CD4-positive, alpha-beta T cell (primary cell): ENCODE measurements at regions not wholly inside any gene's neighbourhood (a gene's known extent, or its start where the extent isn't known, plus 50 kb on each side); places are given as distances from the start of the nearest gene placed in this dataset.

ENCODE experiments used
- ATAC-seq: fragments of 200-7000 bp; cut with Tn5 transposase; one replicate; pipeline ENCODE4 v1.10.0; 2022; ENCODE audit warnings: mild to moderate bottlenecking; ENCODE audit not compliant: poor library complexity
- CTCF ChIA-PET: fragments of 350-600 bp; sonication (Branson Sonifier 250); formaldehyde crosslinking; loops from one replicate; lab custom pipeline; 2021; ENCODE audit warnings: antibody characterized with exemption, inconsistent platforms; lab: Charles Lee
- POLR2A ChIA-PET: fragments of 350-600 bp; sonication (Branson Sonifier 250); formaldehyde crosslinking; loops from one replicate; lab custom pipeline; 2021; ENCODE audit warnings: antibody characterized with exemption, inconsistent platforms; lab: Charles Lee
- DNase-seq, 14 experiments: peaks; one replicate each; pipeline ENCODE4 v3.0.0-alpha.2; 2013 to 2020; ENCODE audit warnings: mixed read lengths in 2 of 14
- H3K27ac ChIP-seq, 2 donors: one replicate each; pipeline versions ENCODE4 v1.5.1 to v1.7.0; 2013; ENCODE audit warnings: low read length in 2 of 2, low read depth in 1 of 2, mild to moderate bottlenecking in 1 of 2
- H3K27me3 ChIP-seq, 2 experiments: 1 replicate in 1 of 2; 2 replicates in 1 of 2; pipeline versions ENCODE4 v1.6.1 to v1.7.0; 2013; ENCODE audit warnings: low read length in 2 of 2, control low read depth in 1 of 2, mild to moderate bottlenecking in 1 of 2, moderate library complexity in 1 of 2; ENCODE audit not compliant: insufficient read depth in 2 of 2, control insufficient read depth in 1 of 2
- H3K36me3 ChIP-seq: one replicate; pipeline ENCODE4 v1.6.1; 2013; ENCODE audit warnings: low read length, control low read depth; ENCODE audit not compliant: insufficient read depth
- H3K4me1 ChIP-seq: one replicate; pipeline ENCODE4 v1.6.1; 2013; ENCODE audit warnings: low read length, control low read depth; ENCODE audit not compliant: insufficient read depth
- H3K4me3 ChIP-seq: one replicate; pipeline ENCODE4 v1.5.1; 2013; ENCODE audit warnings: mild to moderate bottlenecking, low read length, moderate library complexity
- H3K9me3 ChIP-seq, 2 experiments: 1 replicate in 1 of 2; 2 replicates in 1 of 2; pipeline versions ENCODE4 v1.6.1 to v1.7.0; 2013; ENCODE audit warnings: low read length in 2 of 2, mild to moderate bottlenecking in 2 of 2, control low read depth in 1 of 2, moderate library complexity in 1 of 2; ENCODE audit not compliant: control insufficient read depth in 1 of 2, insufficient read depth in 1 of 2
- H3K27ac Mint-ChIP-seq: one replicate; pipeline ENCODE4 v1.8.0; 2020; ENCODE audit warnings: mixed read lengths
- H3K27me3 Mint-ChIP-seq: one replicate; pipeline ENCODE4 v1.8.0; 2021; ENCODE audit warnings: mixed read lengths
- H3K36me3 Mint-ChIP-seq: one replicate; pipeline ENCODE4 v1.8.0; 2021; ENCODE audit warnings: low read depth, mixed read lengths
- H3K4me1 Mint-ChIP-seq: one replicate; pipeline ENCODE4 v1.8.0; 2021; ENCODE audit warnings: low read depth, mixed read lengths
- H3K4me3 Mint-ChIP-seq: one replicate; pipeline ENCODE4 v1.8.0; 2020; ENCODE audit warnings: mild to moderate bottlenecking, mixed read lengths
- H3K9me3 Mint-ChIP-seq: one replicate; pipeline ENCODE4 v1.8.0; 2020; ENCODE audit warnings: mixed read lengths
- CTCF ChIP-seq: fragments of 200-600 bp; IDR thresholded peaks from one replicate; pipeline ENCODE4 v1.8.0; 2022; ENCODE audit warnings: antibody characterized with exemption, mild to moderate bottlenecking
- intact Hi-C, 2 experiments: fragments of 100-400 bp; cut with DNase I in 1 of 2; cut with micrococcal nuclease in 1 of 2; formaldehyde crosslinking; loops; one replicate each; pipeline versions ENCODE4 v1.15.1 to v1.9.0; 2023 to 2025; cut with DNase I, micrococcal nuclease

GRCh38 chr2:196335221-196335634 is 163.8 kb upstream of the STK17B start:
- no peak for DNase-seq
- POLR2A ChIA-PET = no interaction called here

GRCh38 chr2:196336207-196336606 is 164.8 kb upstream of the STK17B start:
- Mint-ChIP-seq H3K4me3 (no peak overlapping the region), H3K9me3 (no peaks in the 10 kb centered on the region), H3K36me3 (no peaks in the 10 kb centered on the region), H3K4me1 (no peaks in the 10 kb centered on the region), H3K27ac (no peak overlapping the region), H3K27me3 (no peaks in the 10 kb centered on the region)
- no peaks in the 10 kb centered on the region for H3K9me3 ChIP-seq
- H3K4me1 ChIP-seq = no peaks in the 10 kb centered on the region
- POLR2A ChIA-PET = interaction anchor here (0.6 to 2.3 kb wide), 2 partner anchors 203 to 258 kb away, joined by 3 to 9 read pairs; no protein-coding TSS in a partner anchor
- TF ChIP-seq CTCF = no peak
- H3K4me3 ChIP-seq = no peak overlapping the region
- ATAC-seq = no peak
- no peak for DNase-seq
- intact Hi-C loops = loop anchor here (2.0 to 10.0 kb wide), 5 partner anchors 51 to 841 kb away; no protein-coding TSS in a partner anchor
- H3K27me3 ChIP-seq = no peaks in the 10 kb centered on the region
- H3K36me3 ChIP-seq = no peaks in the 10 kb centered on the region
- no peak overlapping the region for H3K27ac ChIP-seq
- CTCF ChIA-PET = interaction anchor here (0.8 to 2.3 kb wide), 4 partner anchors 54 to 268 kb away, joined by 3 to 26 read pairs (median 4); partner anchors contain the start of gene DNAH7

More at GRCh38 chr2:196335221-196335634, 163.8 kb upstream of the STK17B start:
- CTCF ChIA-PET = no interaction called here
- Mint-ChIP-seq H3K4me3 (no peak overlapping the region), H3K27ac (no peak overlapping the region), H3K36me3 (no peaks in the 10 kb centered on the region), H3K9me3 (no peaks in the 10 kb centered on the region), H3K4me1 (no peaks in the 10 kb centered on the region), H3K27me3 (no peaks in the 10 kb centered on the region)
- H3K36me3 ChIP-seq = no peaks in the 10 kb centered on the region
- TF ChIP-seq CTCF = no peak
- H3K4me3 ChIP-seq = no peak overlapping the region
- no peaks in the 10 kb centered on the region for H3K4me1 ChIP-seq
- ATAC-seq = no peak
- no peaks in the 10 kb centered on the region for H3K9me3 ChIP-seq
- no peaks in the 10 kb centered on the region for H3K27me3 ChIP-seq
- no peak overlapping the region for H3K27ac ChIP-seq
- intact Hi-C loops = loop anchor here (5.0 to 10.0 kb wide), 4 partner anchors 50 to 840 kb away; no protein-coding TSS in a partner anchor

- Histone ChIP-seq H3K4me1 (no peaks in the 10 kb centered on the region), H3K27me3 (no peaks in the 10 kb centered on the region), H3K9me3 (no peaks in the 10 kb centered on the region), H3K36me3 (no peaks in the 10 kb centered on the region), H3K4me3 (no peak overlapping the region), H3K27ac (no peak overlapping the region)
- no peaks in the 10 kb centered on the region for H3K9me3 Mint-ChIP-seq
- peak in 2 of 14 experiments; percentile 27 for DNase-seq
- H3K27me3 Mint-ChIP-seq = no peaks in the 10 kb centered on the region
- ATAC-seq = no peak
- ChIA-PET POLR2A (interaction anchor here (0.6 to 2.3 kb wide), 3 partner anchors 116 to 258 kb away, joined by 3 to 9 read pairs (median 4); no protein-coding TSS in a partner anchor), CTCF (interaction anchor here (0.6 to 2.3 kb wide), 14 partner anchors 9 to 420 kb away, joined by 3 to 26 read pairs (median 3); partner anchors contain the start of gene DNAH7)
- intact Hi-C loops = loop anchor here (1.0 to 10.0 kb wide), 6 partner anchors 52 to 842 kb away; no protein-coding TSS in a partner anchor
- no peak overlapping the region for H3K27ac Mint-ChIP-seq
- no peaks in the 10 kb centered on the region for H3K4me1 Mint-ChIP-seq
- TF ChIP-seq CTCF = no peak
- no peak overlapping the region for H3K4me3 Mint-ChIP-seq
- H3K36me3 Mint-ChIP-seq = no peaks in the 10 kb centered on the region
Observed at GRCh38 chr2:196336715-196337114, 165.3 kb upstream of the STK17B start.
